Sigmoid colon (tissue), 6 donors: ENCODE measurements at regions not wholly inside any gene's neighbourhood (a gene's known extent, or its start where the extent isn't known, plus 50 kb on each side); places are given as distances from the start of the nearest gene placed in this dataset.

ENCODE experiments used
- DNase-seq: peaks from one replicate; pipeline ENCODE4 v3.0.0-alpha.2; 2019
- H3K27ac ChIP-seq, 4 donors: fragments of 200-600 bp; sonication (generic); one replicate each; pipeline ENCODE4 v1.5.1; 2016 to 2019; ENCODE audit warnings: mild to moderate bottlenecking in 1 of 4
- H3K27me3 ChIP-seq, 3 donors: fragments of 200-600 bp; sonication (generic); one replicate each; pipeline ENCODE4 v1.5.1; 2019; ENCODE audit warnings: mild to moderate bottlenecking in 1 of 3
- H3K36me3 ChIP-seq, 4 donors: fragments of 200-600 bp; sonication (generic); one replicate each; pipeline ENCODE4 v1.5.1; 2016 to 2019
- H3K4me1 ChIP-seq, 4 donors: fragments of 200-600 bp; sonication (generic); one replicate each; pipeline ENCODE4 v1.5.1; 2017 to 2019
- H3K4me3 ChIP-seq, 4 donors: fragments of 200-600 bp; sonication (generic); one replicate each; pipeline ENCODE4 v1.5.1; 2017 to 2019; ENCODE audit warnings: mild to moderate bottlenecking in 2 of 4, moderate library complexity in 1 of 4
- H3K9me3 ChIP-seq, 4 donors: fragments of 200-600 bp in 3 of 4; sonication (generic) in 3 of 4; one replicate each; pipeline versions ENCODE4 v1.5.1 to v1.6.1; 2013 to 2019
- EP300 ChIP-seq, 4 donors: sonication (generic); formaldehyde crosslinking; IDR thresholded peaks; one replicate each; pipeline ENCODE4 v1.6.1; 2017; ENCODE audit warnings: antibody characterized with exemption in 4 of 4
- POLR2A ChIP-seq, 2 donors: fragments of 450-650 bp; IDR thresholded peaks; one replicate each; pipeline ENCODE4 v1.6.1; 2016; ENCODE audit warnings: antibody characterized with exemption in 2 of 2, mild to moderate bottlenecking in 2 of 2, moderate library complexity in 2 of 2
- POLR2AphosphoS5 ChIP-seq, 4 donors: sonication (generic); formaldehyde crosslinking; IDR thresholded peaks; one replicate each; pipeline ENCODE4 v1.6.1; 2017; ENCODE audit warnings: antibody characterized with exemption in 4 of 4
- WGBS, 2 donors: extraction: QIAGEN DNeasy Blood & Tissue Kit; methylation state at CpG; one replicate each; pipeline ENCODE4 v1.1.7; 2013; 5-methylcytosine and 5-hydroxymethylcytosine counted together
- intact Hi-C: fragments of 100-400 bp; cut with DNase I; formaldehyde crosslinking; loops from one replicate; pipeline ENCODE4 v1.15.1; 2023
- TF ChIP-seq, protein P1 (sequence below), 4 experiments: fragments of 450-650 bp in 3 of 4; fragments of 200-600 bp in 1 of 4; IDR thresholded peaks; one replicate each; pipeline ENCODE4 v1.5.1; 2016 to 2019; ENCODE audit warnings: antibody characterized with exemption in 4 of 4, mild to moderate bottlenecking in 3 of 4, moderate library complexity in 2 of 4
- donor health status: healthy with polysubstance abuse.
- donor health status: healthy.

DNA sequence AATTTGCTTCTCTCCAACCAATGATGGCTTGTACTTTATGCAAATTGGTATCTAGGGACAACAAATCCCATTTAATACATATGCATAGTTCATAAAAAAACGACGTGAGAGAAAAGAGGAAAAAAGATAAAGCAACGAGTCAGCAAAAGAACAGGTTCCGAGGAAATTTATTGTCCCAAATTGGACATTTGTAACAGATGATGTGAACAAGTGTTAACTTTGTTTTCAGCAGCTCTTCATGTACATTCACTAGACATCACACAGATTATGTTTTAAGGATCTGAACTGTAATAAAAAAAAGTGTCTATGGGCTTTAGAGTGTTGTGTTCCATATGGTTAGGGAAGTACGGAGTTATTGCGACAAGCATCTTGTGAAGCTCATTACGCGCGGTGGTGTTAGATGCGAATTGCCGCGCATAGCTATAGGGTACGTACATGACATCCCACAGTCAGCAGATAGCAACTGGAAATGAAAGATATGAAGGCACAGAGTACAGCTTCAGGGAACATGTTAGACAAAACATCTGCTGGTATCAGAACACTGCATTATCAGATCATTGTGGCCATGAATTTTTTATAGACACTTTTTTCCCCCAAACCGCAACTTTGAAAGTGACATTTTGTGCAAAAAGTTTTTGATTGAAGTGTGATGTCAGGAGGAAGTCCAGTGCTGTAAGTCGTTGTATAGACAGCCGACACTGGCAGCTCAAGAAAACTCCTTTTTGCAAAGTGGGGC is 1073.1 kb upstream of the FANCL start:
- intact Hi-C loops = no loop called here
- 80 to 89% methylated on average over 16 of the region's 16 CpGs for WGBS, 2 donors

DNA sequence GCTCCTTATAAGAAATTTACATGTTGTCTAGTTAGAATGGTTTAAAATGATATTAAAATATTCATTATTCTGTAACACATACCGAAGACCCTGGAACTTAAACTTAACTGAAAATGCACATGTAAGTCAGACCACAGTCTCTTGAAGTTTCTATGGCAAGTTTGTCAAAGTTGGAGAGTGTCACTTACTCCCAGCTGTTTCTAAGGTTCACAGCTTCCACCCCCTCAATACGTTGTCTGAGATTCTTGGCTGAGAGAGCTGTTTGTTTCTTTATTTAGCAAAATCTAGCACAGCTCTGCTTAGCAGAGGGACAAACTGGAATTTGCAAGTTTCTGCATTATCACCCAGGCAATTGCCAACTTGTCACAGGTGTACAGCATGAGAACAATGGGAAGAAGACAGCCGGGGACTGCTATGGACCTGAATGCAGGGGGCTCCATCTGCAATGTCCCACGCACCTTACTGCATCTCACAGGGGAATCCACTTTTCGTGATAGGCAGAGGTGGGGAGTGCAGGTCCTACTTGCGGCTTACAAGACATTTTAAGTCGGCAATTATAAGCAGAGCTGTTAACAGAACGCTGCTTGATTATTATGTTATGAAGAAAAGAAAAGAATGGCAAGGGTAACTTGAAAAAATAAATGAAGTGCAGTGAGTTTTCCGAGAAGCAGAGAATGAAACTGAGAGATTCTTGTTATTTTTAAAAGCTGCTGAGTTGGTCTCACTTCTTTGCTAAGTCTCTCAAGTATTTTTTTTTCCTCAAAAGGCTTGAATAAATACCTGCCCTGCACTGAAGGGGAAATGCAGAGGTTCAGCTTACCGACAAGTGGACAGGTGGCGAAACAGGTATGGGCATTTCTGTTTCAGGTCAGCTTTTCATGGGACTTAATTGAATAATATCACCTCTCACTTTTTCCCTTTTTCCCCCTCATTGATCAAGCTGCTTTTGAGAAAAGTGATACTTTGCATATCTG is 1072.1 kb upstream of the FANCL start:
- intact Hi-C loops = no loop called here
- H3K36me3 ChIP-seq = no peaks in the 10 kb centered on the region
- no peak for DNase-seq
- H3K27me3 ChIP-seq = no peaks in the 10 kb centered on the region
- no peaks in the 10 kb centered on the region for H3K4me1 ChIP-seq
- H3K9me3 ChIP-seq = no peaks in the 10 kb centered on the region
- no peak overlapping the region for H3K4me3 ChIP-seq
- WGBS, 2 donors = 77 to 81% methylated on average over 11 of the region's 11 CpGs
- no peak overlapping the region for H3K27ac ChIP-seq
- TF ChIP-seq, protein P1, sequence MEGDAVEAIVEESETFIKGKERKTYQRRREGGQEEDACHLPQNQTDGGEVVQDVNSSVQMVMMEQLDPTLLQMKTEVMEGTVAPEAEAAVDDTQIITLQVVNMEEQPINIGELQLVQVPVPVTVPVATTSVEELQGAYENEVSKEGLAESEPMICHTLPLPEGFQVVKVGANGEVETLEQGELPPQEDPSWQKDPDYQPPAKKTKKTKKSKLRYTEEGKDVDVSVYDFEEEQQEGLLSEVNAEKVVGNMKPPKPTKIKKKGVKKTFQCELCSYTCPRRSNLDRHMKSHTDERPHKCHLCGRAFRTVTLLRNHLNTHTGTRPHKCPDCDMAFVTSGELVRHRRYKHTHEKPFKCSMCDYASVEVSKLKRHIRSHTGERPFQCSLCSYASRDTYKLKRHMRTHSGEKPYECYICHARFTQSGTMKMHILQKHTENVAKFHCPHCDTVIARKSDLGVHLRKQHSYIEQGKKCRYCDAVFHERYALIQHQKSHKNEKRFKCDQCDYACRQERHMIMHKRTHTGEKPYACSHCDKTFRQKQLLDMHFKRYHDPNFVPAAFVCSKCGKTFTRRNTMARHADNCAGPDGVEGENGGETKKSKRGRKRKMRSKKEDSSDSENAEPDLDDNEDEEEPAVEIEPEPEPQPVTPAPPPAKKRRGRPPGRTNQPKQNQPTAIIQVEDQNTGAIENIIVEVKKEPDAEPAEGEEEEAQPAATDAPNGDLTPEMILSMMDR (IDR thresholded peaks at IDR 0.05) = no peak
- TF ChIP-seq POLR2A (IDR thresholded peaks at IDR 0.05) = no peak
- no peak for TF ChIP-seq POLR2AphosphoS5 (IDR thresholded peaks at IDR 0.05)
- no peak for TF ChIP-seq EP300 (IDR thresholded peaks at IDR 0.05)

More for the DNA sequence above, 1073.1 kb upstream of the FANCL start:
- no peaks in the 10 kb centered on the region for H3K27me3 ChIP-seq
- TF ChIP-seq, protein P1 (IDR thresholded peaks at IDR 0.05) = no peak
- no peak for TF ChIP-seq POLR2AphosphoS5 (IDR thresholded peaks at IDR 0.05)
- no peak for TF ChIP-seq POLR2A (IDR thresholded peaks at IDR 0.05)
- TF ChIP-seq EP300 (IDR thresholded peaks at IDR 0.05) = no peak
- no peak for DNase-seq
- no peaks in the 10 kb centered on the region for H3K36me3 ChIP-seq
- no peaks in the 10 kb centered on the region for H3K9me3 ChIP-seq
- H3K4me3 ChIP-seq = no peak overlapping the region
- no peak overlapping the region for H3K27ac ChIP-seq
- H3K4me1 ChIP-seq = no peaks in the 10 kb centered on the region

DNA sequence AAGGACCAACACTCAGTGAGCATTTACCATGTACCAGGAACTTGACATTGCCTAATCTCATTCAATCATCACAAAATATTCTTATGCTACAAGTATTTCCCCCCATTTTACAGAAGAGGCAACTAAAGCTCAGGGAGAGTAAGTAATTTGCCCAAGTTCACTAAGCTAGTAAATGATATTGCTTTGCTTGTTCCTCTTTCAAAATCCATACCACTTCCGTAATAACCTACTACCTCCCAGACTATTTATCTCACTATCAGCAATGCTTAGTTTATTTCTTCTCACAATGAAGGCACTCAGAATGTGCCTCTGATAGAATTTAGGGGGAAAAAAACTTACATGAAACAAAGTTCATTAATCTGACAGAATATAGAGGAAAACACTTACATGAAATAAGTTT is 1070.9 kb upstream of the FANCL start:
- WGBS, 2 donors = 68 to 84% methylated on average over 1 of the region's 1 CpG
- no peak overlapping the region for H3K4me3 ChIP-seq
- H3K36me3 ChIP-seq = no peaks in the 10 kb centered on the region
- no peak overlapping the region for H3K27ac ChIP-seq
- no peaks in the 10 kb centered on the region for H3K9me3 ChIP-seq
- TF ChIP-seq POLR2A (IDR thresholded peaks at IDR 0.05) (no peak), EP300 (IDR thresholded peaks at IDR 0.05) (no peak), POLR2AphosphoS5 (IDR thresholded peaks at IDR 0.05) (no peak)
- TF ChIP-seq, protein P1 (IDR thresholded peaks at IDR 0.05) = no peak
- H3K4me1 ChIP-seq = peaks cover 0 to 5% (median 0%) of the 10 kb centered on the region in 4 donors
- no peaks in the 10 kb centered on the region for H3K27me3 ChIP-seq
- DNase-seq = no peak
- intact Hi-C loops = no loop called here

DNA sequence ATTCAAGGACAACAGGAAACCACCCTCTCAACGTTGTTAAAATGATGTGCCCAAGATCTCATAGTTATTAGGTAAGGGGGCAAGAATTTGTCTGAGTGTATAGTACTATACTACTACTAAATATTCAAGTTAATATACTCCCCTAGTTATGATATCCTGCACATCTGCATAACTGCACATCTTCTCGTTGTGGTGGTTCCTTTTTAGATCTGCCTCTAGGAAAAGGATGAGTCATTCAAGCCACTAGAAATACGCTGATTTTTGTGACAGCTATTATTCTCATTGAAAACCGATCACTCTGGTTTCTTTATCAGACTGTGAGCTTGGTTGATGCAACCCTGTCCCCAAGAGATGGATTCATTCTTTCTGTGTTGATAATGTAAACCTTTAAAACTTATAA is 1067.0 kb upstream of the FANCL start:
- no peak for TF ChIP-seq EP300 (IDR thresholded peaks at IDR 0.05)
- TF ChIP-seq, protein P1 (IDR thresholded peaks at IDR 0.05) = no peak
- no peak for TF ChIP-seq POLR2A (IDR thresholded peaks at IDR 0.05)
- 47 to 58% methylated on average over 4 of the region's 4 CpGs for WGBS, 2 donors
- no peak overlapping the region for H3K27ac ChIP-seq
- no peaks in the 10 kb centered on the region for H3K36me3 ChIP-seq
- intact Hi-C loops = no loop called here
- DNase-seq = no peak
- H3K4me3 ChIP-seq = no peak overlapping the region
- H3K4me1 ChIP-seq = peaks cover 0 to 15% (median 0%) of the 10 kb centered on the region in 4 donors
- H3K27me3 ChIP-seq = no peaks in the 10 kb centered on the region
- no peaks in the 10 kb centered on the region for H3K9me3 ChIP-seq
